SU-DHL-6 (cell line): ENCODE measurements at regions not wholly inside any gene's neighbourhood (a gene's known extent, or its start where the extent isn't known, plus 50 kb on each side); places are given as distances from the start of the nearest gene placed in this dataset.

Experiments used
- H2AFZ ChIP-seq: fragments of 200-600 bp; sonication (generic); 2 replicates; pipeline ENCODE4 v1.6.1; 2014; ENCODE audit warnings: low read depth, mild to moderate bottlenecking, moderate library complexity, mixed read lengths, antibody characterized with exemption, low read length; ENCODE audit not compliant: severe bottlenecking
- H3F3A ChIP-seq: fragments of 200-600 bp; shearing (Covaris generic); 2 replicates; pipeline ENCODE4 v1.6.0; 2016; ENCODE audit warnings: antibody characterized with exemption, mild to moderate bottlenecking; ENCODE audit not compliant: insufficient read depth
- H3K27ac ChIP-seq: fragments of 200-600 bp; sonication (generic); 2 replicates; pipeline ENCODE4 v1.5.1; 2016; ENCODE audit warnings: low read depth, mild to moderate bottlenecking, low read length, moderate library complexity, mixed read lengths
- H3K27me3 ChIP-seq: fragments of 200-600 bp; sonication (generic), shearing (Covaris generic); 2 replicates; pipeline ENCODE4 v1.6.0; 2014; ENCODE audit warnings: mild to moderate bottlenecking, low read length
- H3K36me3 ChIP-seq: fragments of 200-600 bp; sonication (generic); 2 replicates; pipeline ENCODE4 v1.6.1; 2014; ENCODE audit warnings: mild to moderate bottlenecking, low read length, mixed read lengths
- H3K4me2 ChIP-seq: fragments of 300-600, 200-600 bp; shearing (Covaris generic), sonication (generic); 2 replicates; pipeline ENCODE4 v1.6.0; 2014; ENCODE audit warnings: low read length, low read depth, mild to moderate bottlenecking; ENCODE audit not compliant: poor library complexity, severe bottlenecking
- H3K4me3 ChIP-seq: fragments of 200-600 bp; sonication (generic); 2 replicates; pipeline ENCODE4 v1.5.1; 2014; ENCODE audit warnings: antibody characterized with exemption, low read length, mild to moderate bottlenecking, mixed read lengths; ENCODE audit not compliant: insufficient read depth, poor library complexity, severe bottlenecking
- H3K79me2 ChIP-seq: fragments of 200-600 bp; sonication (generic); 2 replicates; pipeline ENCODE4 v1.6.1; 2014; ENCODE audit warnings: mild to moderate bottlenecking, low read length, moderate library complexity; ENCODE audit not compliant: insufficient read depth
- H3K9ac ChIP-seq: fragments of 200-600 bp; sonication (generic); 2 replicates; pipeline ENCODE4 v1.7.0; 2014; ENCODE audit warnings: mild to moderate bottlenecking, low read length
- H3K9me2 ChIP-seq: fragments of 200-600 bp; sonication (generic); replicated peaks from 2 replicates; pipeline ENCODE4 v1.6.1; 2014; ENCODE audit warnings: low read length; ENCODE audit not compliant: insufficient read depth
- H3K9me3 ChIP-seq: fragments of 200-600 bp; sonication (generic); 2 replicates; pipeline ENCODE4 v1.6.1; 2014; ENCODE audit warnings: low read length, mixed read lengths; ENCODE audit not compliant: insufficient read depth
- H4K20me1 ChIP-seq: fragments of 200-600 bp; sonication (generic); 2 replicates; pipeline ENCODE4 v1.6.1; 2014; ENCODE audit warnings: low read depth, mild to moderate bottlenecking, antibody characterized with exemption, low read length, moderate library complexity, mixed read lengths
- EZH2phosphoT487 ChIP-seq: fragments of 200-600 bp; sonication (generic), shearing (Covaris generic); conservative IDR thresholded peaks from 2 replicates; pipeline ENCODE4 v1.6.1; 2018; ENCODE audit warnings: mild to moderate bottlenecking, antibody characterized with exemption, low read length, moderate library complexity, mixed read lengths
- TF ChIP-seq, protein P1 (sequence below): fragments of 200-600 bp; sonication (generic); IDR thresholded peaks from one replicate; pipeline ENCODE4 v1.5.1; 2017; ENCODE audit warnings: antibody characterized with exemption, mild to moderate bottlenecking, low read length, moderate library complexity; ENCODE audit not compliant: insufficient read depth, poor library complexity, severe bottlenecking

DNA sequence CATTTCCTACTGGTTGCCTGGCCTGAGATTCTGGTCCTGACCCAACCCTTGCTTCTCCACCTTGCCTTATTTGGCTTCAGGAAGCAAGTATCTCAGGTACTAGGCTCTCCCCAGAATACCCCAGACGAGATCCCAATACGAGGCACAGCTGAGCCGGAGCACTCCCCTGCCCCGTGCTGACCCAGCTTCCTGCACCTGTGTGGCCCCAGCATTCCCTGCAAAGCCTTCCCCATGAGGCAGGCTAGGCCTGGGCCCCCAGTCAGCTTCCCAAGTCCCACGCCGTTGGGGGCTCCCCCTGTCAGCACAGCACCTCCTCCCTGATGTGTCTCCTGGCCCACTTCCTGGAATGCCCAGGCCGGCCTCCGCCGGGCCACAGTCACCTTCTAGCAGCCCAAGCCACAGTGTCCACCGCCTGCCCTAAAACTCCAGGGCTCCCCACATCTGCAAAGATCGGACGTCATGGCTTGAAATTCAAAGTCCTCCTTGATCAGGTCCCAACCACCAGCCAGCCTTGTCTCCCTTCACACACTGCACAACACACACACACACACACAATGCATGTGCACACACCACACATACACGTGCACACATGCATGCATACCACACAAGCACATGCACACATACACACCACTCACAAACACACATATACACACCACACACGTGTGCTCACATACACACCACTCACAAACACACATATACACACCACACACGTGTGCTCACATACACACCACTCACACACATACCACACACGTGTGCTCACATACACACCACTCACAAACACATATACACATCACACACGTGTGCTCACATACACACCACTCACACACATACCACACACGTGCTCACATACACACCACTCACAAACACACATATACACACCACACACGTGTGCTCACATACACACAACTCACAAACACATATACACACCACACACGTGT is 78.9 kb upstream of the FOXK1 start:
- H3K27ac ChIP-seq = no peak overlapping the region
- no peak overlapping the region for H3K9ac ChIP-seq
- no peaks in the 10 kb centered on the region for H3K9me2 ChIP-seq
- TF ChIP-seq EZH2phosphoT487 = no peak
- TF ChIP-seq, protein P1, sequence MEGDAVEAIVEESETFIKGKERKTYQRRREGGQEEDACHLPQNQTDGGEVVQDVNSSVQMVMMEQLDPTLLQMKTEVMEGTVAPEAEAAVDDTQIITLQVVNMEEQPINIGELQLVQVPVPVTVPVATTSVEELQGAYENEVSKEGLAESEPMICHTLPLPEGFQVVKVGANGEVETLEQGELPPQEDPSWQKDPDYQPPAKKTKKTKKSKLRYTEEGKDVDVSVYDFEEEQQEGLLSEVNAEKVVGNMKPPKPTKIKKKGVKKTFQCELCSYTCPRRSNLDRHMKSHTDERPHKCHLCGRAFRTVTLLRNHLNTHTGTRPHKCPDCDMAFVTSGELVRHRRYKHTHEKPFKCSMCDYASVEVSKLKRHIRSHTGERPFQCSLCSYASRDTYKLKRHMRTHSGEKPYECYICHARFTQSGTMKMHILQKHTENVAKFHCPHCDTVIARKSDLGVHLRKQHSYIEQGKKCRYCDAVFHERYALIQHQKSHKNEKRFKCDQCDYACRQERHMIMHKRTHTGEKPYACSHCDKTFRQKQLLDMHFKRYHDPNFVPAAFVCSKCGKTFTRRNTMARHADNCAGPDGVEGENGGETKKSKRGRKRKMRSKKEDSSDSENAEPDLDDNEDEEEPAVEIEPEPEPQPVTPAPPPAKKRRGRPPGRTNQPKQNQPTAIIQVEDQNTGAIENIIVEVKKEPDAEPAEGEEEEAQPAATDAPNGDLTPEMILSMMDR = no peak
- no peak overlapping the region for H3K4me3 ChIP-seq
- no peak overlapping the region for H3K4me2 ChIP-seq
- no peaks in the 10 kb centered on the region for H3K79me2 ChIP-seq
- no peaks in the 10 kb centered on the region for H3K9me3 ChIP-seq
- H2AFZ ChIP-seq = no peak overlapping the region
- no peaks in the 10 kb centered on the region for H3K36me3 ChIP-seq
- no peaks in the 10 kb centered on the region for H3F3A ChIP-seq
- no peaks in the 10 kb centered on the region for H3K27me3 ChIP-seq
- no peaks in the 10 kb centered on the region for H4K20me1 ChIP-seq

DNA sequence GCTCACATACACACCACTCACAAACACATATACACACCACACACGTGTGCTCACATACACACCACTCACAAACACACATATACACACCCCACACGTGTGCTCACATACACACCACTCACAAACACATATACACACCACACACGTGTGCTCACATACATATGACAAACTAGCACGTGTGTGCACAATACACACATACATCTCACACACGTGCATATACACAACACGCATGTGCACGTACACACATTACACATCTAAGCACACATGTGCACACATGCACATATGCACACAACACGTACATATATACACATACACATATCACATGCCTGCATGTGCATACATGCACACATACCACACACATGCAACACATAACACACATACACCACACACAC is 78.3 kb upstream of the FOXK1 start:
- Histone ChIP-seq H3K9me2 (no peaks in the 10 kb centered on the region), H3K4me2 (no peak overlapping the region), H3K9me3 (no peaks in the 10 kb centered on the region), H3K36me3 (no peaks in the 10 kb centered on the region), H3K4me3 (no peak overlapping the region), H2AFZ (no peak overlapping the region), H3F3A (no peaks in the 10 kb centered on the region), H3K9ac (no peak overlapping the region), H4K20me1 (no peaks in the 10 kb centered on the region), H3K27me3 (no peaks in the 10 kb centered on the region), H3K79me2 (no peaks in the 10 kb centered on the region), H3K27ac (no peak overlapping the region)
- TF ChIP-seq, protein P1 = no peak
- no peak for TF ChIP-seq EZH2phosphoT487

DNA sequence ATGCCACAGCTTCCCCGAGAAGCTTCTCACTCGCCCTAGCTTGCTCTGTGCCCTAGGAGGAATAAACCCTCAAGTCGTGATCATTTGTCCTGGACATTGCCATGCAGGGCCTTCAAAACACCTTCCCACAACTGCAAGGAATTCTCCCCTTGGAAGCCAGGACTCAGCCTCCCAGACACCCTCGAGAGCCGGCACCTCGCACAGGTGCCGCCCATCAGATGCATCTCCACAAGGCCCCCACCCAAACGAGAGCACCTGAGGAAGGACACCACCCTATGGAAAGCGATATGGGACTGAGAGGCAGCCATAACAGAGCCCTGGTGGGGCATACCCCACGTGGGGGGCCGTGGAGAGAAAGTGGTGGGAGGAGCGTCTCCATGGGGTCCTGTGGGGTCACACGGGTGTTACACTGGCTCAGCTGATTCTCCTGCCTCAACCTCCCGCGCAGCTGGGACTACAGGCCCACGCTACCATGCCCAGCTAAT is 77.6 kb upstream of the FOXK1 start:
- TF ChIP-seq EZH2phosphoT487 = no peak
- TF ChIP-seq, protein P1 = no peak
- Histone ChIP-seq H3K27ac (no peak overlapping the region), H3K9me2 (no peaks in the 10 kb centered on the region), H4K20me1 (no peaks in the 10 kb centered on the region), H3K4me2 (no peak overlapping the region), H3K79me2 (no peaks in the 10 kb centered on the region), H3F3A (no peaks in the 10 kb centered on the region), H3K9ac (no peak overlapping the region), H3K36me3 (no peaks in the 10 kb centered on the region), H3K9me3 (no peaks in the 10 kb centered on the region), H3K4me3 (no peak overlapping the region), H3K27me3 (no peaks in the 10 kb centered on the region), H2AFZ (no peak overlapping the region)
